ENCODE measurements at regions not wholly inside any gene's neighbourhood (a gene's known extent, or its start where the extent isn't known, plus 50 kb on each side); places are given as distances from the start of the nearest gene placed in this dataset.

- POLR2A ChIA-PET, result no interaction called here
- H3K79me2 ChIP-seq (ENCODE audit: insufficient read depth, low read length), result no peaks in the 10 kb centered on the region
- no peaks in the 10 kb centered on the region for H3K4me1 ChIP-seq (ENCODE audit: insufficient read depth, low read length)
- no peaks in the 10 kb centered on the region for H3K36me3 ChIP-seq (replicated peaks in 1 of 2; ENCODE audit: control insufficient read depth in 1 of 2, insufficient read depth in 2 of 2, low read length in 2 of 2)
- ATAC-seq (no peak), DNase-seq (ENCODE audit: low spot score) (no peak), FAIRE-seq (no peak)
- no peak overlapping the region for H3K9ac ChIP-seq (ENCODE audit: insufficient read depth, low read depth, low read length)
- H3K27ac ChIP-seq (ENCODE audit: extremely low read length, insufficient read depth, low read length), result no peak overlapping the region
- CTCF ChIA-PET (ENCODE audit: low intra/inter-chr PET ratio, low total read pairs), result no interaction called here
- in situ Hi-C loops (cut with HindIII; ENCODE audit: extremely low pct_ligation_motif_present, low pct_unique_long_range_greater_than_20kb), result loop anchor here (25.0 kb wide), 1 partner anchor 722 kb away; no protein-coding TSS in a partner anchor
- no peak overlapping the region for H3K4me3 ChIP-seq (replicated peaks in 1 of 3; ENCODE audit: insufficient read depth in 1 of 3, low read depth in 2 of 3, low read length in 3 of 3)
- no peak overlapping the region for H2AFZ ChIP-seq (ENCODE audit: low read length)
- no peak for TF ChIP-seq HOXA9 (CRISPR knock-in tag; IDR thresholded peaks at IDR 0.05; ENCODE audit: borderline replicate concordance)
- TF ChIP-seq, protein P1, sequence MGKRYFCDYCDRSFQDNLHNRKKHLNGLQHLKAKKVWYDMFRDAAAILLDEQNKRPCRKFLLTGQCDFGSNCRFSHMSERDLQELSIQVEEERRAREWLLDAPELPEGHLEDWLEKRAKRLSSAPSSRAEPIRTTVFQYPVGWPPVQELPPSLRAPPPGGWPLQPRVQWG (CRISPR knock-in tag; IDR thresholded peaks at IDR 0.05; ENCODE audit: borderline replicate concordance, low read depth), result no peak
- TF ChIP-seq ZFP36 (IDR thresholded peaks at IDR 0.05; ENCODE audit: borderline replicate concordance, low read depth, low read length, partially characterized antibody), result no peak
- TF ChIP-seq ZNF790 (CRISPR knock-in tag; IDR thresholded peaks at IDR 0.05; ENCODE audit: borderline replicate concordance), result no peak
- TF ChIP-seq ZNF850 (CRISPR knock-in tag; conservative IDR thresholded peaks at IDR 0.05), result no peak
- TF ChIP-seq, protein P2, sequence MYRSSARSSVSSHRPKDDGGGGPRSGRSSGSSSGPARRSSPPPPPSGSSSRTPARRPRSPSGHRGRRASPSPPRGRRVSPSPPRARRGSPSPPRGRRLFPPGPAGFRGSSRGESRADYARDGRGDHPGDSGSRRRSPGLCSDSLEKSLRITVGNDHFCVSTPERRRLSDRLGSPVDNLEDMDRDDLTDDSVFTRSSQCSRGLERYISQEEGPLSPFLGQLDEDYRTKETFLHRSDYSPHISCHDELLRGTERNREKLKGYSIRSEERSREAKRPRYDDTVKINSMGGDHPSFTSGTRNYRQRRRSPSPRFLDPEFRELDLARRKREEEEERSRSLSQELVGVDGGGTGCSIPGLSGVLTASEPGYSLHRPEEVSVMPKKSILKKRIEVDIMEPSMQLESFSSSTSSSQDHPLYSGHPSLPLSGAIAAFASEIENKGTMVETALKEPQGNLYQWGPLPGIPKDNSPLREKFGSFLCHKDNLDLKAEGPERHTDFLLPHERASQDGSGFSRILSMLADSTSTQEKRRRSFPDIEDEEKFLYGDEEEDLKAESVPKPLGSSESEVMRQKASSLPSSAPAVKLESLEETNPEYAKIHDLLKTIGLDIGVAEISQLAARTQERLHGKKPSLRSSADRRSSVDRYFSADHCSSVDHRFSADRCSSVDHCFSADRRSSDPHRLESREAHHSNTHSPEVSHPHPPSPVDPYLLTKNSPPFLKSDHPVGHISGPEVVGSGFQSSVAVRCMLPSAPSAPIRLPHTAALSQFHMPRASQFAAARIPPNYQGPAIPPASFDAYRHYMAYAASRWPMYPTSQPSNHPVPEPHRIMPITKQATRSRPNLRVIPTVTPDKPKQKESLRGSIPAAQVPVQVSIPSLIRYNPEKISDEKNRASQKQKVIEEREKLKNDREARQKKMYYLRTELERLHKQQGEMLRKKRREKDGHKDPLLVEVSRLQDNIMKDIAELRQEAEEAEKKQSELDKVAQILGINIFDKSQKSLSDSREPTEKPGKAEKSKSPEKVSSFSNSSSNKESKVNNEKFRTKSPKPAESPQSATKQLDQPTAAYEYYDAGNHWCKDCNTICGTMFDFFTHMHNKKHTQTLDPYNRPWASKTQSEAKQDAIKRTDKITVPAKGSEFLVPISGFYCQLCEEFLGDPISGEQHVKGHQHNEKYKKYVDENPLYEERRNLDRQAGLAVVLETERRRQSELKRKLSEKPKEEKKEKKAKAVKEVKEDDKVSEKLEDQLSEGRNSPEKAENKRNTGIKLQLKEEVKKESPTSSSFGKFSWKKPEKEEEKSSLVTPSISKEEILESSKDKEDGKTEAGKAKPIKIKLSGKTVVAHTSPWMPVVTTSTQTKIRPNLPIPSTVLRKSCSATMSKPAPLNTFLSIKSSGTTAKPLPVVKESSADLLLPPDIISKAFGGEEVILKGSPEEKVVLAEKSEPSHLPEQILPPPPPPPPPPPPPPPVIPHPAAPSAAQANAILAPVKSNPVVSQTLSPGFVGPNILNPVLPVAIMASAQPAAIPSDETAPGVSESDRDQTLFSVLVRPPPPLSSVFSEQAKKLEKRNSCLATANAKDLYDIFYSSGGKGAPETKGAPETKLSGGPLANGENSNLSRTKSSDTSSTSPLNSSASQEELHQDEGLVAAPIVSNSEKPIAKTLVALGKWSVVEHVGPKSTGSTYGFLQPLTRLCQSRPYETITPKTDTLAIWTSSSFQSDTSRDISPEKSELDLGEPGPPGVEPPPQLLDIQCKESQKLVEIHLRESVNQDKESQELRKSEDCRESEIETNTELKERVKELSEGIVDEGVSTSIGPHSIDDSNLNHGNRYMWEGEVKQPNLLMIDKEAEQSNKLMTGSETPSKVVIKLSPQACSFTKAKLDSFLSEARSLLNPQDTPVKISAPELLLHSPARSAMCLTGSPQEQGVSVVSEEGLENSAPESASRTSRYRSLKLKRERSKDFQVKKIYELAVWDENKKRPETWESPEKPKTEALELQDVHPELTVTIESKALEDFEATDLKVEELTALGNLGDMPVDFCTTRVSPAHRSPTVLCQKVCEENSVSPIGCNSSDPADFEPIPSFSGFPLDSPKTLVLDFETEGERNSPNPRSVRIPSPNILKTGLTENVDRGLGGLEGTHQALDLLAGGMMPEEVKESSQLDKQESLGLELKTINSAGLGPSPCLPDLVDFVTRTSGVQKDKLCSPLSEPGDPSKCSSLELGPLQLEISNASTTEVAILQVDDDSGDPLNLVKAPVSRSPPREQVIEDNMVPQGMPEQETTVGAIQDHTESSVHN (CRISPR knock-in tag; IDR thresholded peaks at IDR 0.05), result no peak
- no peak for TF ChIP-seq ZNF577 (CRISPR knock-in tag; IDR thresholded peaks at IDR 0.05; ENCODE audit: borderline replicate concordance, low read depth)
- no peak for TF ChIP-seq ASH2L (IDR thresholded peaks at IDR 0.05; ENCODE audit: insufficient read length, low read depth, low read length)
- TF ChIP-seq ZIK1 (CRISPR knock-in tag; IDR thresholded peaks at IDR 0.05; ENCODE audit: borderline replicate concordance, low read depth), result no peak
- no peak for TF ChIP-seq ZBTB42 (CRISPR knock-in tag; IDR thresholded peaks at IDR 0.05)
- no peak for TF ChIP-seq HNF1A (IDR thresholded peaks at IDR 0.05; ENCODE audit: low read depth)
- TF ChIP-seq HNF1A (CRISPR knock-in tag; IDR thresholded peaks at IDR 0.05; ENCODE audit: borderline replicate concordance), result no peak
- no peaks in the 10 kb centered on the region for H4K20me1 ChIP-seq (ENCODE audit: insufficient read depth, low read length)
- intact Hi-C loops (cut with micrococcal nuclease; ENCODE audit: unreplicated experiment), result no loop called here
- 62% methylated on average over 1 of the region's 1 CpG for WGBS (ENCODE audit: low lambda C conversion rate)
- no peaks in the 10 kb centered on the region for H3K27me3 ChIP-seq (ENCODE audit: control insufficient read depth in 1 of 2, insufficient read depth in 2 of 2, low read length in 2 of 2)
- H3K9me3 ChIP-seq (ENCODE audit: low read length), result no peaks in the 10 kb centered on the region
- no TSS peak for BruUV-seq (replicated peaks)
- no peak overlapping the region for H3K4me2 ChIP-seq (ENCODE audit: low read depth, low read length)
These were observed 79.8 kb upstream of the OPRM1 start for GRCh38 chr6:153959276-153959675.
